WTC11 (cell line): ENCODE measurements at regions not wholly inside any gene's neighbourhood (a gene's known extent, or its start where the extent isn't known, plus 50 kb on each side); places are given as distances from the start of the nearest gene placed in this dataset.

Experiments
- ATAC-seq: fragments of 200-7000 bp; cut with Tn5 transposase; 2 replicates; pipeline ENCODE4 v1.10.0; 2021; ENCODE audit warnings: mild to moderate bottlenecking, moderate library complexity
- CTCF ChIA-PET: fragments of 300-600 bp; sonication (Branson Sonifier 250); formaldehyde crosslinking; loops from one replicate; lab custom pipeline; 2021; ENCODE audit warnings: antibody characterized with exemption; lab: Charles Lee
- POLR2A ChIA-PET: fragments of 350-600 bp; sonication (Branson Sonifier 250); formaldehyde crosslinking; loops from one replicate; lab custom pipeline; 2021; ENCODE audit warnings: antibody characterized with exemption; lab: Charles Lee
- DNase-seq: peaks from one replicate; pipeline ENCODE4 v3.0.0; 2021; ENCODE audit warnings: low spot score
- H3K27ac Mint-ChIP-seq: 2 replicates; pipeline ENCODE4 v1.8.0; 2021; ENCODE audit warnings: mixed read lengths
- H3K27me3 Mint-ChIP-seq: 2 replicates; pipeline ENCODE4 v1.8.0; 2021; ENCODE audit warnings: low read depth, mild to moderate bottlenecking, moderate library complexity, mixed read lengths
- H3K36me3 Mint-ChIP-seq: 2 replicates; pipeline ENCODE4 v1.8.0; 2021; ENCODE audit warnings: mixed read lengths
- H3K4me1 Mint-ChIP-seq: 2 replicates; pipeline ENCODE4 v1.8.0; 2022; ENCODE audit warnings: mixed read lengths
- H3K4me3 Mint-ChIP-seq: 2 replicates; pipeline ENCODE4 v1.8.0; 2021; ENCODE audit warnings: mild to moderate bottlenecking, moderate library complexity, mixed read lengths
- H3K9me3 Mint-ChIP-seq: 2 replicates; pipeline ENCODE4 v1.8.0; 2021; ENCODE audit warnings: mixed read lengths
- ESRRA ChIP-seq: sonication (generic); formaldehyde crosslinking; IDR thresholded peaks from 2 replicates; pipeline ENCODE4 v1.8.1; 2022; ENCODE audit warnings: mild to moderate bottlenecking, missing genetic modification reagents, borderline replicate concordance
- FOXP4 ChIP-seq: sonication (generic); formaldehyde crosslinking; IDR thresholded peaks from 2 replicates; pipeline ENCODE4 v1.8.0; 2022; ENCODE audit warnings: mild to moderate bottlenecking, missing genetic modification reagents
- GABPB1 ChIP-seq: sonication (generic); formaldehyde crosslinking; IDR thresholded peaks from 2 replicates; pipeline ENCODE4 v1.8.1; 2023; ENCODE audit warnings: mild to moderate bottlenecking, missing genetic modification reagents
- HMGXB4 ChIP-seq: sonication (generic); formaldehyde crosslinking; IDR thresholded peaks from 2 replicates; pipeline ENCODE4 v1.8.1; 2023; ENCODE audit warnings: mild to moderate bottlenecking, moderate library complexity, missing genetic modification reagents
- SMAD3 ChIP-seq: sonication (generic); formaldehyde crosslinking; IDR thresholded peaks from 2 replicates; pipeline ENCODE4 v1.8.0; 2022; ENCODE audit warnings: missing genetic modification reagents, mild to moderate bottlenecking, borderline replicate concordance
- TP53 ChIP-seq: sonication (generic); formaldehyde crosslinking; IDR thresholded peaks from 2 replicates; pipeline ENCODE4 v1.8.1; 2023; ENCODE audit warnings: mild to moderate bottlenecking, missing genetic modification reagents
- ZMAT4 ChIP-seq: fragments of 250-450 bp; sonication (Bioruptor Pico); IDR thresholded peaks from 2 replicates; pipeline ENCODE4 v1.9.0; 2021; ENCODE audit warnings: mild to moderate bottlenecking
- ZNF121 ChIP-seq: sonication (generic); formaldehyde crosslinking; IDR thresholded peaks from 2 replicates; pipeline ENCODE4 v1.8.0; 2023; ENCODE audit warnings: missing genetic modification reagents
- ZNF281 ChIP-seq: sonication (generic); formaldehyde crosslinking; IDR thresholded peaks from 2 replicates; pipeline ENCODE4 v1.8.0; 2023; ENCODE audit warnings: mild to moderate bottlenecking, missing genetic modification reagents
- ZNF396 ChIP-seq: fragments of 250-450 bp; sonication (Bioruptor Pico); IDR thresholded peaks from 2 replicates; pipeline ENCODE4 v1.8.0; 2021; ENCODE audit warnings: mild to moderate bottlenecking, moderate library complexity, borderline replicate concordance
- TF ChIP-seq, protein P1 (sequence below): sonication (generic); formaldehyde crosslinking; IDR thresholded peaks from 2 replicates; pipeline ENCODE4 v1.8.1; 2022; ENCODE audit warnings: low read depth, missing genetic modification reagents, borderline replicate concordance
- TF ChIP-seq, protein P2 (sequence below): sonication (generic); formaldehyde crosslinking; IDR thresholded peaks from 2 replicates; pipeline ENCODE4 v1.8.0; 2022; ENCODE audit warnings: missing genetic modification reagents
- TF ChIP-seq, protein P3 (sequence below): sonication (generic); formaldehyde crosslinking; IDR thresholded peaks from 2 replicates; pipeline ENCODE4 v1.8.0; 2022; ENCODE audit warnings: mild to moderate bottlenecking, missing genetic modification reagents
- TF ChIP-seq, protein P4 (sequence below): sonication (generic); formaldehyde crosslinking; IDR thresholded peaks from 2 replicates; pipeline ENCODE4 v1.8.0; 2023; ENCODE audit warnings: missing genetic modification reagents

DNA sequence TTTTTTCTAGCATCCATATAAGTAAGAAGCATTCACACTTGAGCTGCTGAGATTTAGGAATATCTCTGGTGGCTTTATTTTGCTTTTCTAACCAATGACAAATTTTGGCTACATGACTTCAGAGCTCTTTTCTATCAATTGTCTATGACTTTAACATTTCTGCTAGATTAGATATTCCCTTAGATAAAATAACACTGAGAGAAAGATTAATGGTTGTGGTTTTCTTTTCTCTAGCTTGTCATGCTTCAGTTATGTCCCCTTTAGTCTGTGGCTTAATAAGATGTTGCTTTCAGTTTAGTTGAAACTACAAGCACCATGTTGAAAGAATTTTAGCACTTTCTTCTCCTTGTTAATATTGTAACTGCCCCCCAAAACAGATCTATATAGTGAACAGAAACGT lies 665.6 kb upstream of the CCDC54 start:
- CTCF ChIA-PET = no interaction called here

More for the DNA sequence above, 665.6 kb upstream of the CCDC54 start:
- Mint-ChIP-seq H3K4me1 (no peaks in the 10 kb centered on the region), H3K4me3 (no peak overlapping the region), H3K36me3 (no peaks in the 10 kb centered on the region), H3K27ac (no peak overlapping the region), H3K27me3 (no peaks in the 10 kb centered on the region), H3K9me3 (peaks cover 5% of the 10 kb centered on the region; the same call in 1 of the 2 replicates)
- TF ChIP-seq, protein P1, sequence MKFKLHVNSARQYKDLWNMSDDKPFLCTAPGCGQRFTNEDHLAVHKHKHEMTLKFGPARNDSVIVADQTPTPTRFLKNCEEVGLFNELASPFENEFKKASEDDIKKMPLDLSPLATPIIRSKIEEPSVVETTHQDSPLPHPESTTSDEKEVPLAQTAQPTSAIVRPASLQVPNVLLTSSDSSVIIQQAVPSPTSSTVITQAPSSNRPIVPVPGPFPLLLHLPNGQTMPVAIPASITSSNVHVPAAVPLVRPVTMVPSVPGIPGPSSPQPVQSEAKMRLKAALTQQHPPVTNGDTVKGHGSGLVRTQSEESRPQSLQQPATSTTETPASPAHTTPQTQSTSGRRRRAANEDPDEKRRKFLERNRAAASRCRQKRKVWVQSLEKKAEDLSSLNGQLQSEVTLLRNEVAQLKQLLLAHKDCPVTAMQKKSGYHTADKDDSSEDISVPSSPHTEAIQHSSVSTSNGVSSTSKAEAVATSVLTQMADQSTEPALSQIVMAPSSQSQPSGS (CRISPR knock-in tag) = no peak
- no peak for TF ChIP-seq FOXP4
- no peak for TF ChIP-seq ZNF396 (CRISPR knock-in tag)
- TF ChIP-seq ESRRA = no peak
- no peak for TF ChIP-seq TP53 (CRISPR knock-in tag)
- TF ChIP-seq, protein P2, sequence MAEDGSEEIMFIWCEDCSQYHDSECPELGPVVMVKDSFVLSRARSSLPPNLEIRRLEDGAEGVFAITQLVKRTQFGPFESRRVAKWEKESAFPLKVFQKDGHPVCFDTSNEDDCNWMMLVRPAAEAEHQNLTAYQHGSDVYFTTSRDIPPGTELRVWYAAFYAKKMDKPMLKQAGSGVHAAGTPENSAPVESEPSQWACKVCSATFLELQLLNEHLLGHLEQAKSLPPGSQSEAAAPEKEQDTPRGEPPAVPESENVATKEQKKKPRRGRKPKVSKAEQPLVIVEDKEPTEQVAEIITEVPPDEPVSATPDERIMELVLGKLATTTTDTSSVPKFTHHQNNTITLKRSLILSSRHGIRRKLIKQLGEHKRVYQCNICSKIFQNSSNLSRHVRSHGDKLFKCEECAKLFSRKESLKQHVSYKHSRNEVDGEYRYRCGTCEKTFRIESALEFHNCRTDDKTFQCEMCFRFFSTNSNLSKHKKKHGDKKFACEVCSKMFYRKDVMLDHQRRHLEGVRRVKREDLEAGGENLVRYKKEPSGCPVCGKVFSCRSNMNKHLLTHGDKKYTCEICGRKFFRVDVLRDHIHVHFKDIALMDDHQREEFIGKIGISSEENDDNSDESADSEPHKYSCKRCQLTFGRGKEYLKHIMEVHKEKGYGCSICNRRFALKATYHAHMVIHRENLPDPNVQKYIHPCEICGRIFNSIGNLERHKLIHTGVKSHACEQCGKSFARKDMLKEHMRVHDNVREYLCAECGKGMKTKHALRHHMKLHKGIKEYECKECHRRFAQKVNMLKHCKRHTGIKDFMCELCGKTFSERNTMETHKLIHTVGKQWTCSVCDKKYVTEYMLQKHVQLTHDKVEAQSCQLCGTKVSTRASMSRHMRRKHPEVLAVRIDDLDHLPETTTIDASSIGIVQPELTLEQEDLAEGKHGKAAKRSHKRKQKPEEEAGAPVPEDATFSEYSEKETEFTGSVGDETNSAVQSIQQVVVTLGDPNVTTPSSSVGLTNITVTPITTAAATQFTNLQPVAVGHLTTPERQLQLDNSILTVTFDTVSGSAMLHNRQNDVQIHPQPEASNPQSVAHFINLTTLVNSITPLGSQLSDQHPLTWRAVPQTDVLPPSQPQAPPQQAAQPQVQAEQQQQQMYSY = no peak
- TF ChIP-seq, protein P3, sequence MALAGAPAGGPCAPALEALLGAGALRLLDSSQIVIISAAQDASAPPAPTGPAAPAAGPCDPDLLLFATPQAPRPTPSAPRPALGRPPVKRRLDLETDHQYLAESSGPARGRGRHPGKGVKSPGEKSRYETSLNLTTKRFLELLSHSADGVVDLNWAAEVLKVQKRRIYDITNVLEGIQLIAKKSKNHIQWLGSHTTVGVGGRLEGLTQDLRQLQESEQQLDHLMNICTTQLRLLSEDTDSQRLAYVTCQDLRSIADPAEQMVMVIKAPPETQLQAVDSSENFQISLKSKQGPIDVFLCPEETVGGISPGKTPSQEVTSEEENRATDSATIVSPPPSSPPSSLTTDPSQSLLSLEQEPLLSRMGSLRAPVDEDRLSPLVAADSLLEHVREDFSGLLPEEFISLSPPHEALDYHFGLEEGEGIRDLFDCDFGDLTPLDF (CRISPR knock-in tag) = no peak
- TF ChIP-seq, protein P4, sequence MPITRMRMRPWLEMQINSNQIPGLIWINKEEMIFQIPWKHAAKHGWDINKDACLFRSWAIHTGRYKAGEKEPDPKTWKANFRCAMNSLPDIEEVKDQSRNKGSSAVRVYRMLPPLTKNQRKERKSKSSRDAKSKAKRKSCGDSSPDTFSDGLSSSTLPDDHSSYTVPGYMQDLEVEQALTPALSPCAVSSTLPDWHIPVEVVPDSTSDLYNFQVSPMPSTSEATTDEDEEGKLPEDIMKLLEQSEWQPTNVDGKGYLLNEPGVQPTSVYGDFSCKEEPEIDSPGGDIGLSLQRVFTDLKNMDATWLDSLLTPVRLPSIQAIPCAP = no peak
- no peak for TF ChIP-seq ZMAT4 (CRISPR knock-in tag)
- TF ChIP-seq ZNF121 (CRISPR knock-in tag) = no peak
- TF ChIP-seq HMGXB4 = no peak
- no peak for TF ChIP-seq SMAD3 (CRISPR knock-in tag)
- no peak for TF ChIP-seq GABPB1 (CRISPR knock-in tag)
- TF ChIP-seq ZNF281 (CRISPR knock-in tag) = no peak
- DNase-seq (no peak), ATAC-seq (no peak)
- POLR2A ChIA-PET = interaction anchor here (0.5 kb wide), 1 partner anchor 222 kb away, joined by 3 read pairs; no protein-coding TSS in a partner anchor
